Testis (tissue), 2 donors: ENCODE measurements at regions not wholly inside any gene's neighbourhood (a gene's known extent, or its start where the extent isn't known, plus 50 kb on each side); places are given as distances from the start of the nearest gene placed in this dataset.

Source experiments
- POLR2A ChIP-seq: fragments of 450-650 bp; IDR thresholded peaks from one replicate; pipeline ENCODE4 v1.6.1; 2017; ENCODE audit warnings: antibody characterized with exemption, mild to moderate bottlenecking, moderate library complexity
- TF ChIP-seq, protein P1 (sequence below), 3 experiments: fragments of 450-650 bp in 2 of 3; fragments of 200-600 bp in 1 of 3; sonication (generic) in 1 of 3; IDR thresholded peaks; one replicate each; pipeline ENCODE4 v1.5.1; 2016 to 2019; ENCODE audit warnings: antibody characterized with exemption in 3 of 3, mild to moderate bottlenecking in 2 of 3, moderate library complexity in 1 of 3

DNA sequence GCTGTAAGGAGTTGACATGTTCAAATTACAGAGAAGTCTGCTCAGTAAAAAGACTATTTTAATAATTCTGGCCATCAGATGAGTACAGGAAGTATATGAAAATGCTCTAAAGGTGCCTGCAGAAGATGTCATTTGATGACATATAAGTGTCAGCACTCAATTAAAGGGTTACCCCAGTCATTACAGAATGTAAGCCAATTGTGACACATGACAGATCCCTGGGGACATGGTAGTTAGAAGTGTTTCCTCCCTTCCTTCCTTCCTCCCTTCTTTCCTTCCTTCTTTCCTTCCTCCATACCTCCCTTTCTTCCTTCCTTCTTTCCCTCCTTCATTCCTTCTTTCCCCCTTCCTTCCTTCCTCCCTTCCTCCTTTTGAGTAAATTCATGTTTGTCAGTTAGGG lies 453.0 kb downstream of the RAPGEF2 start:
- no peak for TF ChIP-seq POLR2A
- TF ChIP-seq, protein P1, sequence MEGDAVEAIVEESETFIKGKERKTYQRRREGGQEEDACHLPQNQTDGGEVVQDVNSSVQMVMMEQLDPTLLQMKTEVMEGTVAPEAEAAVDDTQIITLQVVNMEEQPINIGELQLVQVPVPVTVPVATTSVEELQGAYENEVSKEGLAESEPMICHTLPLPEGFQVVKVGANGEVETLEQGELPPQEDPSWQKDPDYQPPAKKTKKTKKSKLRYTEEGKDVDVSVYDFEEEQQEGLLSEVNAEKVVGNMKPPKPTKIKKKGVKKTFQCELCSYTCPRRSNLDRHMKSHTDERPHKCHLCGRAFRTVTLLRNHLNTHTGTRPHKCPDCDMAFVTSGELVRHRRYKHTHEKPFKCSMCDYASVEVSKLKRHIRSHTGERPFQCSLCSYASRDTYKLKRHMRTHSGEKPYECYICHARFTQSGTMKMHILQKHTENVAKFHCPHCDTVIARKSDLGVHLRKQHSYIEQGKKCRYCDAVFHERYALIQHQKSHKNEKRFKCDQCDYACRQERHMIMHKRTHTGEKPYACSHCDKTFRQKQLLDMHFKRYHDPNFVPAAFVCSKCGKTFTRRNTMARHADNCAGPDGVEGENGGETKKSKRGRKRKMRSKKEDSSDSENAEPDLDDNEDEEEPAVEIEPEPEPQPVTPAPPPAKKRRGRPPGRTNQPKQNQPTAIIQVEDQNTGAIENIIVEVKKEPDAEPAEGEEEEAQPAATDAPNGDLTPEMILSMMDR (IDR thresholded peaks at IDR 0.05): no peak
